BE2C (cell line): ENCODE measurements at regions not wholly inside any gene's neighbourhood (a gene's known extent, or its start where the extent isn't known, plus 50 kb on each side); places are given as distances from the start of the nearest gene placed in this dataset.
"Not testable (repeated sequence)": the region's sequence is repeated elsewhere in the genome, so short reads cannot be mapped to it uniquely, and the experiment has no call there.

Experiments
- DNase-seq: peaks from one replicate; pipeline ENCODE4 v3.0.0-alpha.2; 2020
- H3K27me3 ChIP-seq: fragments of 250-450 bp; sonication (Bioruptor Pico); 2 replicates; pipeline ENCODE4 v1.5.1; 2020; ENCODE audit warnings: mild to moderate bottlenecking
- H3K36me3 ChIP-seq: fragments of 250-450 bp; sonication (Bioruptor Pico); 2 replicates; pipeline ENCODE4 v1.5.1; 2020; ENCODE audit warnings: mild to moderate bottlenecking
- H3K4me1 ChIP-seq: fragments of 250-450 bp; sonication (Bioruptor Pico); 2 replicates; pipeline ENCODE4 v1.5.1; 2020
- H3K4me3 ChIP-seq: 2 replicates; pipeline ENCODE4 v1.5.1; 2011; ENCODE audit warnings: low read depth, low read length
- H3K9me3 ChIP-seq: fragments of 250-450 bp; sonication (Bioruptor Pico); 2 replicates; pipeline ENCODE4 v1.5.1; 2020
- CTCF ChIP-seq: IDR thresholded peaks from 2 replicates; pipeline ENCODE4 v1.5.1; 2012; ENCODE audit warnings: mild to moderate bottlenecking, low read depth, low read length

DNA sequence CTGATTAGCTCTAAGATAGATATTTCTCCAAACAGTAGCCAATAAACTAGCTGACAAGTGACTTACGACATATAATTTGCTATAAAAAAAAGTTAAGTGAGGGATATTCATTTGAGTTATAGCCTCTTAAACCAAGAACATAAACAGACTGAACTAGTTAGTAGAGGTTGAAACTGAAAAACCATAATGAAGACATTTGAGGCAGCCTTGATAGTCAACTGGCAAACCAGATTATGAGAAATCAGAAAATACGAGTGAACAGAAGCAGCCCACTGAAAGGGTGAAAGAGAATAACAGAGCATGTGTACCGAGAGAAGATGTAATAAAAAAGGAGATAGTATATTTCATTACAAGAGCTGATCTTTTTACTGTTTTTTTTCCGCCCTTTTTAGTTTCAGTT lies 698.1 kb upstream of the SETBP1 start:
- Histone ChIP-seq H3K27me3 (no peaks in the 10 kb centered on the region), H3K36me3 (no peaks in the 10 kb centered on the region), H3K4me3 (no peak overlapping the region), H3K9me3 (no peaks in the 10 kb centered on the region), H3K4me1 (no peaks in the 10 kb centered on the region)
- no peak for TF ChIP-seq CTCF
- no peak for DNase-seq

GRCh38 chr18:43987061-43987460 lies 693.6 kb upstream of the SETBP1 start:
- H3K4me3 ChIP-seq, H3K9me3 ChIP-seq, DNase-seq, H3K27me3 ChIP-seq, H3K4me1 ChIP-seq, H3K36me3 ChIP-seq: not testable (repeated sequence)

- no peak for TF ChIP-seq CTCF
- Histone ChIP-seq H3K9me3 (no peaks in the 10 kb centered on the region), H3K36me3 (no peaks in the 10 kb centered on the region), H3K4me1 (no peaks in the 10 kb centered on the region), H3K4me3 (no peak overlapping the region), H3K27me3 (no peaks in the 10 kb centered on the region)
- DNase-seq, result no peak
Observed at GRCh38 chr18:43992741-43993140, 687.9 kb upstream of the SETBP1 start.

DNA sequence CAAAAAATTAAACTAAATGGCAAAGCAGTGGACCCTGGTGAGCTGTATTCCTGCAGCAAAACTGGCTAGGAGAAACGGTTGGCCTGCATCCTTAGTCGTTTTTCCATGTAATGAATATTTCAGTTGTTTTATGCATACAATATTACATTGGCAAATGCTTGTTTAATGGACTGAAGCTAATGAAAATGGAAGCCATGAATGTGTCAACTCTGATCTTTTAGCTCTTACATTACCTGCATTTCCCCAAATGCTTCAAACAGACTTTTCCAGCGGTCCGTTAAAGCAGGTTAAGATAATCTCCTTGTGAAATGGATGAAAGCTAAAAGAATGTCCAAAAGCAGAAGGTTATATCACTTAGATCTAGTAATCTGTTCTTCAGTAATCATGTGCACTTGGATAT lies 686.3 kb upstream of the SETBP1 start:
- DNase-seq, result no peak
- Histone ChIP-seq H3K9me3 (no peaks in the 10 kb centered on the region), H3K36me3 (no peaks in the 10 kb centered on the region), H3K4me3 (no peak overlapping the region), H3K27me3 (no peaks in the 10 kb centered on the region), H3K4me1 (no peaks in the 10 kb centered on the region)
- no peak for TF ChIP-seq CTCF

GRCh38 chr18:44013871-44014270 lies 666.8 kb upstream of the SETBP1 start:
- no peak for DNase-seq
- TF ChIP-seq CTCF, result no peak
- H3K27me3 ChIP-seq, result no peaks in the 10 kb centered on the region
- H3K9me3 ChIP-seq, result no peaks in the 10 kb centered on the region
- no peaks in the 10 kb centered on the region for H3K4me1 ChIP-seq
- no peak overlapping the region for H3K4me3 ChIP-seq
- H3K36me3 ChIP-seq, result no peaks in the 10 kb centered on the region

- no peaks in the 10 kb centered on the region for H3K9me3 ChIP-seq
- TF ChIP-seq CTCF, result no peak
- no peak for DNase-seq
- H3K4me3 ChIP-seq, result no peak overlapping the region
- H3K36me3 ChIP-seq, result no peaks in the 10 kb centered on the region
- H3K4me1 ChIP-seq, result no peaks in the 10 kb centered on the region
- no peaks in the 10 kb centered on the region for H3K27me3 ChIP-seq
Observed at GRCh38 chr18:44025421-44025820, 655.3 kb upstream of the SETBP1 start.

GRCh38 chr18:44028109-44028508 lies 652.6 kb upstream of the SETBP1 start:
- DNase-seq, result no peak
- no peak for TF ChIP-seq CTCF
- Histone ChIP-seq H3K4me3 (no peak overlapping the region), H3K36me3 (no peaks in the 10 kb centered on the region), H3K27me3 (no peaks in the 10 kb centered on the region), H3K9me3 (no peaks in the 10 kb centered on the region), H3K4me1 (no peaks in the 10 kb centered on the region)
